Motor neuron (in vitro differentiated cells): ENCODE measurements at regions not wholly inside any gene's neighbourhood (a gene's known extent, or its start where the extent isn't known, plus 50 kb on each side); places are given as distances from the start of the nearest gene placed in this dataset.

Source experiments
- ATAC-seq, 8 experiments: fragments of 200-7000 bp; cut with Tn5 transposase; replicated peaks in 6 of 8; 2 replicates each; pipeline ENCODE4 v1.8.0; 2021; ENCODE audit warnings: mild to moderate bottlenecking in 8 of 8, moderate library complexity in 8 of 8
- H3K27ac ChIP-seq, 2 donors: fragments of 250-450 bp; sonication (Bioruptor Pico); 2 replicates each; pipeline ENCODE4 v1.9.0; 2021; ENCODE audit warnings: antibody characterized with exemption in 2 of 2, mild to moderate bottlenecking in 2 of 2, moderate library complexity in 1 of 2
- H3K4me1 ChIP-seq, 2 donors: fragments of 250-450 bp; sonication (Bioruptor Pico); replicated peaks in 1 of 2; 2 replicates each; pipeline ENCODE4 v1.6.1; 2021; ENCODE audit warnings: antibody characterized with exemption in 2 of 2, mild to moderate bottlenecking in 2 of 2, moderate library complexity in 1 of 2
- H3K4me3 ChIP-seq, 5 donors: fragments of 250-450 bp; sonication (Bioruptor Pico); 2 replicates each; pipeline ENCODE4 v1.9.0; 2021; ENCODE audit warnings: antibody characterized with exemption in 5 of 5, mild to moderate bottlenecking in 5 of 5, moderate library complexity in 4 of 5
- WGBS, 10 experiments: fragments of 450-650 bp; shearing (Covaris generic); methylation state at CpG; one replicate each; pipeline ENCODE4 v1.0.0; 2022; 5-methylcytosine and 5-hydroxymethylcytosine counted together
- in situ Hi-C, 9 experiments: fragments of 400-800 bp; cut with MboI; loops; one replicate each; pipeline ENCODE4 v1.15.0; 2021; ENCODE audit warnings: low sequenced_read_pairs in 9 of 9, low pct_unique_long_range_greater_than_20kb in 2 of 9; ENCODE audit not compliant: unreplicated experiment in 9 of 9

- no peaks in the 10 kb centered on the region for H3K4me1 ChIP-seq
- 34 to 79% (median 68%) methylated on average over 2 of the region's 2 CpGs; no CpG with 5 or more reads in 5 of the 10 experiments for WGBS, 10 experiments
- peak in 1 of 8 experiments; percentile 50 for ATAC-seq
- no peak overlapping the region for H3K4me3 ChIP-seq
- H3K27ac ChIP-seq: no peak overlapping the region
- in situ Hi-C loops: no loop called here
Observed at GRCh38 chr2:118613737-118614136, 233.7 kb downstream of the EN1 start.

GRCh38 chr2:118611691-118612090 is 235.8 kb downstream of the EN1 start:
- H3K27ac ChIP-seq: no peak overlapping the region
- 0 to 100% (median 50%) methylated on average over 1 to 2 of the region's 2 CpGs; no CpG with 5 or more reads in 5 of the 10 experiments for WGBS, 10 experiments
- no peak overlapping the region for H3K4me3 ChIP-seq
- no peak for ATAC-seq
- H3K4me1 ChIP-seq: peaks cover 0 to 2% of the 10 kb centered on the region in 2 donors
- in situ Hi-C loops: no loop called here

- ATAC-seq: no peak
- peaks cover 0 to 2% of the 10 kb centered on the region in 2 donors for H3K4me1 ChIP-seq
- 20 to 100% (median 63%) methylated on average over 1 to 3 of the region's 4 CpGs; no CpG with 5 or more reads in 1 of the 10 experiments for WGBS, 10 experiments
- H3K4me3 ChIP-seq: no peak overlapping the region
- no peak overlapping the region for H3K27ac ChIP-seq
- in situ Hi-C loops: no loop called here
Observed at GRCh38 chr2:118609138-118609537, 238.3 kb downstream of the EN1 start.

- peak in 2 of 8 experiments; percentile 58 to 63 for ATAC-seq
Observed at GRCh38 chr2:118607641-118608040, 239.8 kb downstream of the EN1 start.

GRCh38 chr2:118604811-118605210 is 242.6 kb downstream of the EN1 start:
- ATAC-seq: peak in 2 of 8 experiments; percentile 27 to 42
- peaks cover 0 to 2% of the 10 kb centered on the region in 2 donors for H3K4me1 ChIP-seq
- H3K27ac ChIP-seq: no peak overlapping the region
- 0 to 83% (median 44%) methylated on average over 1 to 2 of the region's 2 CpGs; no CpG with 5 or more reads in 4 of the 10 experiments for WGBS, 10 experiments
- no peak overlapping the region for H3K4me3 ChIP-seq
- in situ Hi-C loops: no loop called here

More at GRCh38 chr2:118607641-118608040, 239.8 kb downstream of the EN1 start:
- no peak overlapping the region for H3K27ac ChIP-seq
- 0 to 100% (median 90%) methylated on average over 1 to 6 of the region's 6 CpGs; no CpG with 5 or more reads in 3 of the 10 experiments for WGBS, 10 experiments
- peaks cover 0 to 2% of the 10 kb centered on the region in 2 donors for H3K4me1 ChIP-seq
- no peak overlapping the region for H3K4me3 ChIP-seq
- in situ Hi-C loops: no loop called here

- ATAC-seq: no peak
- Histone ChIP-seq H3K4me3 (no peak overlapping the region), H3K27ac (no peak overlapping the region), H3K4me1 (peaks cover 0 to 2% of the 10 kb centered on the region in 2 donors)
- WGBS, 10 experiments: 48 to 85% (median 65%) methylated on average over 2 to 4 of the region's 4 CpGs; no CpG with 5 or more reads in 4 of the 10 experiments
- in situ Hi-C loops: no loop called here
Observed at GRCh38 chr2:118604371-118604770, 243.1 kb downstream of the EN1 start.

- in situ Hi-C loops: no loop called here
- H3K4me3 ChIP-seq: no peak overlapping the region
- H3K4me1 ChIP-seq: no peaks in the 10 kb centered on the region
- H3K27ac ChIP-seq: no peak overlapping the region
- WGBS, 10 experiments: 20 to 100% (median 79%) methylated on average over 1 to 3 of the region's 3 CpGs; no CpG with 5 or more reads in 2 of the 10 experiments
- no peak for ATAC-seq
Observed at GRCh38 chr2:118599141-118599540, 248.3 kb downstream of the EN1 start.

GRCh38 chr2:118596620-118597019 is 250.8 kb downstream of the EN1 start:
- ATAC-seq: peak in 1 of 8 experiments; percentile 60
- in situ Hi-C loops: no loop called here
- Histone ChIP-seq H3K4me1 (peaks cover 0 to under 1% of the 10 kb centered on the region in 2 donors), H3K4me3 (no peak overlapping the region), H3K27ac (no peak overlapping the region)
- WGBS, 10 experiments: 20 to 100% (median 88%) methylated on average over 1 to 5 of the region's 6 CpGs; no CpG with 5 or more reads in 3 of the 10 experiments

GRCh38 chr2:118593257-118593656 is 254.2 kb downstream of the EN1 start:
- H3K27ac ChIP-seq: no peak overlapping the region
- WGBS, 10 experiments: 70 to 100% (median 89%) methylated on average over 1 of the region's 1 CpG; no CpG with 5 or more reads in 3 of the 10 experiments
- H3K4me1 ChIP-seq: peaks cover 0 to 11% of the 10 kb centered on the region in 2 donors
- ATAC-seq: no peak
- no peak overlapping the region for H3K4me3 ChIP-seq
- in situ Hi-C loops: no loop called here

- in situ Hi-C loops: no loop called here
- Histone ChIP-seq H3K4me1 (peaks cover 0 to 11% of the 10 kb centered on the region in 2 donors), H3K4me3 (no peak overlapping the region), H3K27ac (peak overlapping the region in 1 of 2 donors; percentile 26)
- peak in 4 of 8 experiments; percentile 64 to 95 (median 72) for ATAC-seq
- WGBS, 10 experiments: 52 to 100% (median 83%) methylated on average over 1 to 7 of the region's 7 CpGs; no CpG with 5 or more reads in 6 of the 10 experiments
Observed at GRCh38 chr2:118591223-118591622, 256.2 kb downstream of the EN1 start.

GRCh38 chr2:118589721-118590120 is 257.7 kb downstream of the EN1 start:
- in situ Hi-C loops: no loop called here
- WGBS, 10 experiments: 80 to 100% (median 92%) methylated on average over 1 to 3 of the region's 3 CpGs; no CpG with 5 or more reads in 4 of the 10 experiments
- H3K4me1 ChIP-seq: peaks cover 0 to 11% of the 10 kb centered on the region in 2 donors
- no peak overlapping the region for H3K4me3 ChIP-seq
- ATAC-seq: no peak
- no peak overlapping the region for H3K27ac ChIP-seq

- WGBS, 10 experiments: 43 to 100% (median 76%) methylated on average over 1 to 6 of the region's 6 CpGs; no CpG with 5 or more reads in 4 of the 10 experiments
- ATAC-seq: no peak
- H3K4me3 ChIP-seq: no peak overlapping the region
- no peak overlapping the region for H3K27ac ChIP-seq
- in situ Hi-C loops: no loop called here
- H3K4me1 ChIP-seq: peaks cover 0 to 11% of the 10 kb centered on the region in 2 donors
Observed at GRCh38 chr2:118588850-118589249, 258.6 kb downstream of the EN1 start.

- ATAC-seq: no peak
- H3K4me3 ChIP-seq: no peak overlapping the region
- WGBS, 10 experiments: 71 to 86% (median 79%) methylated on average over 1 of the region's 1 CpG; no CpG with 5 or more reads in 6 of the 10 experiments
- H3K27ac ChIP-seq: no peak overlapping the region
- H3K4me1 ChIP-seq: peaks cover 0 to 7% of the 10 kb centered on the region in 2 donors
- in situ Hi-C loops: no loop called here
Observed at GRCh38 chr2:118586312-118586711, 261.1 kb downstream of the EN1 start.

GRCh38 chr2:118584877-118585276 is 262.6 kb downstream of the EN1 start:
- no peaks in the 10 kb centered on the region for H3K4me1 ChIP-seq
- no peak overlapping the region for H3K27ac ChIP-seq
- WGBS, 10 experiments: 20 to 97% (median 78%) methylated on average over 1 to 6 of the region's 6 CpGs; no CpG with 5 or more reads in 3 of the 10 experiments
- no peak overlapping the region for H3K4me3 ChIP-seq
- in situ Hi-C loops: no loop called here
- ATAC-seq: no peak
